Neural crest cell (in vitro differentiated cells): ENCODE measurements at regions not wholly inside any gene's neighbourhood (a gene's known extent, or its start where the extent isn't known, plus 50 kb on each side); places are given as distances from the start of the nearest gene placed in this dataset.

ENCODE experiments used
- DNase-seq: peaks from one replicate; pipeline ENCODE4 v3.0.0; 2021; ENCODE audit warnings: low read depth, mixed read lengths, low spot score
- H3K27ac Mint-ChIP-seq: one replicate; pipeline ENCODE4 v1.8.0; 2021; ENCODE audit warnings: mild to moderate bottlenecking, mixed read lengths; ENCODE audit not compliant: unreplicated experiment
- H3K27me3 Mint-ChIP-seq: 2 replicates; pipeline ENCODE4 v1.8.0; 2021; ENCODE audit warnings: low read depth, mild to moderate bottlenecking, mixed read lengths
- H3K36me3 Mint-ChIP-seq: 2 replicates; pipeline ENCODE4 v1.8.0; 2021; ENCODE audit warnings: low read depth, mild to moderate bottlenecking, mixed read lengths
- H3K4me1 Mint-ChIP-seq: 2 replicates; pipeline ENCODE4 v1.8.0; 2021; ENCODE audit warnings: mixed read lengths
- H3K4me3 Mint-ChIP-seq: one replicate; pipeline ENCODE4 v1.8.0; 2021; ENCODE audit warnings: mild to moderate bottlenecking, mixed read lengths
- H3K9me3 Mint-ChIP-seq: 2 replicates; pipeline ENCODE4 v1.8.0; 2021; ENCODE audit warnings: mixed read lengths
- TF ChIP-seq, protein P1 (sequence below): fragments of 200-600 bp; sonication (generic); conservative IDR thresholded peaks from 2 replicates; pipeline ENCODE4 v1.5.0; 2021; ENCODE audit warnings: antibody characterized with exemption, mild to moderate bottlenecking

DNA sequence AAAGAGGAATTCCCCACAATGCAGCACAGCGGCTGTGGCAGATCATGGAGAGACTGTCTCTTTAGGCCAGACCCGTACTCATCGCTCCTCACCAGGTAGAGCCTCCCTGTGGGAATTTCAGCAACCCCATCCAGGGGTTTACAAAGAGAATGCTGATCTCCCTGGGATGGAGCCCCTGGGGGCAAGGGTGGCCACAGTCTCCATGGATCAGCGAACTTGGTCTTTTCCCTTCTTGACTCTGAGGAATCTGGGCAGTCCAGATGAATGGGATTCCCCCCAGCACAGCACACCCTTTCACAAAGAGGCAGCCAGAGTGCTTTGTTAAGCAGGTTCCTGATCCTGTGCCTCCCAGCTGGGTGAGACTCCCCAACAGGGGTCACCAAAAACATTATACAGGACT lies 108.7 kb upstream of the RGMB start:
- no peak for DNase-seq
- peaks cover 24% of the 10 kb centered on the region for H3K9me3 Mint-ChIP-seq
- H3K27me3 Mint-ChIP-seq: no peaks in the 10 kb centered on the region
- peaks cover 24% of the 10 kb centered on the region for H3K36me3 Mint-ChIP-seq
- TF ChIP-seq, protein P1, sequence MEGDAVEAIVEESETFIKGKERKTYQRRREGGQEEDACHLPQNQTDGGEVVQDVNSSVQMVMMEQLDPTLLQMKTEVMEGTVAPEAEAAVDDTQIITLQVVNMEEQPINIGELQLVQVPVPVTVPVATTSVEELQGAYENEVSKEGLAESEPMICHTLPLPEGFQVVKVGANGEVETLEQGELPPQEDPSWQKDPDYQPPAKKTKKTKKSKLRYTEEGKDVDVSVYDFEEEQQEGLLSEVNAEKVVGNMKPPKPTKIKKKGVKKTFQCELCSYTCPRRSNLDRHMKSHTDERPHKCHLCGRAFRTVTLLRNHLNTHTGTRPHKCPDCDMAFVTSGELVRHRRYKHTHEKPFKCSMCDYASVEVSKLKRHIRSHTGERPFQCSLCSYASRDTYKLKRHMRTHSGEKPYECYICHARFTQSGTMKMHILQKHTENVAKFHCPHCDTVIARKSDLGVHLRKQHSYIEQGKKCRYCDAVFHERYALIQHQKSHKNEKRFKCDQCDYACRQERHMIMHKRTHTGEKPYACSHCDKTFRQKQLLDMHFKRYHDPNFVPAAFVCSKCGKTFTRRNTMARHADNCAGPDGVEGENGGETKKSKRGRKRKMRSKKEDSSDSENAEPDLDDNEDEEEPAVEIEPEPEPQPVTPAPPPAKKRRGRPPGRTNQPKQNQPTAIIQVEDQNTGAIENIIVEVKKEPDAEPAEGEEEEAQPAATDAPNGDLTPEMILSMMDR: no peak
- H3K4me1 Mint-ChIP-seq: no peaks in the 10 kb centered on the region
- H3K4me3 Mint-ChIP-seq: no peak overlapping the region
- no peak overlapping the region for H3K27ac Mint-ChIP-seq

DNA sequence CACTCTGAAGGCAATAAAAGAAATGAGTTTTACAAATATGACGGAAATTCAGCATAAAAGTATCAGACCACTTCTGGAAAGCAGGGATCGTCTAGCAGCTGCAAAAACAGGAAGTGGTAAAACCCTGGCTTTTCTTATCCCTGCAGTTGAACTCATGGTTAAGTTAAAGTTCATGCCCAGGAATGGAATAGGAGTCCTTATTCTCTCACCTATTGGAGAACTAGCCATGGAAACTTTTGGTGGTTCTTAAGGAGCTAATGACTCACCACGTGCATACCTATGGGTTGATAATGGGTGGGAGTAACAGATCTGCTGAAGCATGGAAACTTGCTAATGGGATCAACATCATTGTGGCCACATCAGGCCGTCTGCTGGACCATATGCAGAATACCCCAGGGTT lies 93.5 kb upstream of the RGMB start:
- Mint-ChIP-seq H3K4me3 (no peak overlapping the region), H3K4me1 (peaks cover 37% of the 10 kb centered on the region), H3K36me3 (peaks cover 12% of the 10 kb centered on the region), H3K27me3 (no peaks in the 10 kb centered on the region), H3K27ac (peak overlapping the region; percentile 1), H3K9me3 (peaks cover 14% of the 10 kb centered on the region)
- TF ChIP-seq, protein P1: no peak
- DNase-seq: no peak

DNA sequence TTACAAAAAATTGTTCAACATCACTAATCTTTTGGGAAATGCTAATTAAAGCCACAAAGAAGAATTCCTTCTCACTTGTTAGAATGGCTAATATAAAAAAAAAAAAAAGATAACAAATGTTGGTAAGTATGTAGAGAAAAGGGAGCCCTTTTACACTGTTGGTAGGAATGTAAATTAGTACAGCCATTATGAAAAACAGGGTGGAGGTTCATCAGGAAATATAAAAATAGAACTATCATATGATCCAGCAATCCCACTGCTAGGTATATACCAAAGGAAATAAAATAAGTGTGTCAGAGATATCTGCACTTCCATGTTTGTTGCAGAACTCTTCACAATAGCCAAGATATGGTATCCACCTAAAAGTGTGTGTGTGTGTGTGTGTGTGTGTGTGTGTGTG lies 83.5 kb upstream of the RGMB start:
- DNase-seq: no peak
- H3K27me3 Mint-ChIP-seq: no peaks in the 10 kb centered on the region
- no peak overlapping the region for H3K4me3 Mint-ChIP-seq
- H3K4me1 Mint-ChIP-seq: no peaks in the 10 kb centered on the region
- no peak overlapping the region for H3K27ac Mint-ChIP-seq
- H3K9me3 Mint-ChIP-seq: peaks cover 32% of the 10 kb centered on the region
- H3K36me3 Mint-ChIP-seq: peaks cover 31% of the 10 kb centered on the region
- TF ChIP-seq, protein P1: no peak

DNA sequence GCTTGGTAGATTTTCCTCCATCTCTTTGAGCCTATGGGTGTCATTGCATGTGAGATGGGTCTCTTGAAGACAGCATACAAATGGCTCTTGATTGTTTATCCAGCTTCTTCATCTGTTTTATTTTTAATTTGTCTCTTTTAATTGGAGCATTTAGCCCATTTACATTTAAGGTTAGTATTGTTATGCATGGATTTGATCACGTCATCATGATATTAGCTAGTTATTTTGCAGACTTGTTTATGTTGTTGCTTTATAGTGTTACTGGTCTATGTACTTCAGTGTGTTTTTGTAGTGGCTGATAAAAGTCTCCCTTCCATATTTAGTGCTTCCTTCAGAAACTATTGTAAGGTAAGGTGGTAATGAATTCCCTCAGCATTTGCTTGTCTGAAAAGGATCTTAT lies 78.6 kb upstream of the RGMB start:
- Mint-ChIP-seq H3K4me1 (no peaks in the 10 kb centered on the region), H3K27me3 (no peaks in the 10 kb centered on the region), H3K4me3 (no peak overlapping the region), H3K9me3 (peaks cover 26% of the 10 kb centered on the region), H3K27ac (no peak overlapping the region), H3K36me3 (peaks cover 30% of the 10 kb centered on the region)
- TF ChIP-seq, protein P1: no peak
- no peak for DNase-seq

DNA sequence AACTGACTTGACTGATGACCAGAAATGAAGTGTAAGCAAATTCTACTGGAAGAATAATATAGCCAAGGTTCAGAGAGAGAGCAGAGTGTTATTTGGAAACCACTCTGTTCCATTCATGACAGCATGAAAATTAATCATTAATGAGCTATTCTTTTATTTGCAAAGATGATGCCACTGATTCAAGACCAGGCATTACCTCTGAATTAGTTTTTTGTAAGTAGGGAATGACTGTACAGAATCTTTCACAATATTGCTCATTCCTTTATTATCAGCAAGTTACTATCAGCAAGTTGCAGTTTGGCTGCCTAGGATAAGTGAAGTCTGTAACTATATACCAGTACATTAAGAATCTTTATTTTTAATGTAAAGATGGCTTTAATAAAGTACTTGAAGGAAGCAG lies 75.1 kb upstream of the RGMB start:
- peaks cover 25% of the 10 kb centered on the region for H3K9me3 Mint-ChIP-seq
- TF ChIP-seq, protein P1: no peak
- no peaks in the 10 kb centered on the region for H3K27me3 Mint-ChIP-seq
- no peak overlapping the region for H3K4me3 Mint-ChIP-seq
- H3K27ac Mint-ChIP-seq: no peak overlapping the region
- no peak for DNase-seq
- H3K4me1 Mint-ChIP-seq: no peaks in the 10 kb centered on the region
- peaks cover 37% of the 10 kb centered on the region for H3K36me3 Mint-ChIP-seq

DNA sequence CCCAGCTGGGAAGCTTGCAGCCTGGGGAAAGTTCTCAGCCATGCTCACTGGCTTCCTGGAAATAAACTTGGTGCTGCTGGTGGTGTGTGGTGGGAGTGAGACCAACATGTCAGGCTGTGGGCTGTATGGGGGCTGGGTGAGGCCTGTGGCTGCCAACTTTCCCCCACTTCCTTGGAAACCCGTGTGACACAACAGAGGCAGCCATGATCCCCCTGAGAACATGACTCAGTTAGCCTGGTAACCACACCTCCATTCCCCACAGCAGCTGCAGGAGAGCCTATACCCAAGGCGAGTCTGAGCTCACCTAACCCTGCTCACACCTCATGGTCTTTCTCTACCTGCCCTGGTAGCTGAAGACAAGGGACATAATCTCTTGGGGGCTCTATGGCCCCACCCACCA lies 72.7 kb upstream of the RGMB start:
- no peak overlapping the region for H3K27ac Mint-ChIP-seq

More for the DNA sequence above, 72.7 kb upstream of the RGMB start:
- no peaks in the 10 kb centered on the region for H3K4me1 Mint-ChIP-seq
- no peak overlapping the region for H3K4me3 Mint-ChIP-seq
- peaks cover 22% of the 10 kb centered on the region for H3K9me3 Mint-ChIP-seq
- H3K36me3 Mint-ChIP-seq: peaks cover 32% of the 10 kb centered on the region
- H3K27me3 Mint-ChIP-seq: no peaks in the 10 kb centered on the region
- DNase-seq: no peak
- TF ChIP-seq, protein P1: no peak
